H9 (cell line): ENCODE measurements at regions not wholly inside any gene's neighbourhood (a gene's known extent, or its start where the extent isn't known, plus 50 kb on each side); places are given as distances from the start of the nearest gene placed in this dataset.

Experiments
- DNase-seq: peaks from one replicate; pipeline ENCODE4 v3.0.0-alpha.2; 2017
- H2AFZ ChIP-seq: one replicate; pipeline ENCODE4 v1.6.1; 2013; ENCODE audit warnings: mild to moderate bottlenecking, low read length, control low read depth, moderate library complexity
- H2AK5ac ChIP-seq: 2 replicates; pipeline ENCODE4 v1.6.1; 2013; ENCODE audit warnings: low read length, control low read depth, mixed read lengths; ENCODE audit not compliant: insufficient read length
- H2BK120ac ChIP-seq: one replicate; pipeline ENCODE4 v1.6.1; 2013; ENCODE audit warnings: low read depth, mild to moderate bottlenecking, low read length, control low read depth, inconsistent platforms; ENCODE audit not compliant: poor library complexity, severe bottlenecking
- H2BK12ac ChIP-seq: 2 replicates; pipeline ENCODE4 v1.6.1; 2013; ENCODE audit warnings: low read length, control low read depth, mixed read lengths, low read depth; ENCODE audit not compliant: insufficient read length
- H2BK15ac ChIP-seq: 2 replicates; pipeline ENCODE4 v1.6.1; 2013; ENCODE audit warnings: low read depth, low read length, control low read depth
- H2BK20ac ChIP-seq: one replicate; pipeline ENCODE4 v1.6.1; 2013; ENCODE audit warnings: low read depth, mild to moderate bottlenecking, low read length, control low read depth, inconsistent platforms; ENCODE audit not compliant: poor library complexity, severe bottlenecking
- H2BK5ac ChIP-seq: 2 replicates; pipeline ENCODE4 v1.6.1; 2013; ENCODE audit warnings: low read length, control low read depth, mixed read lengths; ENCODE audit not compliant: insufficient read length
- H3K14ac ChIP-seq: 2 replicates; pipeline ENCODE4 v1.6.1; 2013; ENCODE audit warnings: low read length, control low read depth; ENCODE audit not compliant: insufficient read depth
- H3K18ac ChIP-seq: 2 replicates; pipeline ENCODE4 v1.6.1; 2013; ENCODE audit warnings: low read depth, mild to moderate bottlenecking, mixed read lengths, low read length, control low read depth; ENCODE audit not compliant: insufficient read length
- H3K23ac ChIP-seq: 2 replicates; pipeline ENCODE4 v1.6.1; 2013; ENCODE audit warnings: low read length, control low read depth, mixed read lengths, low read depth; ENCODE audit not compliant: insufficient read length
- H3K23me2 ChIP-seq: 2 replicates; pipeline ENCODE4 v1.6.1; 2013; ENCODE audit warnings: low read depth, mild to moderate bottlenecking, mixed read lengths, low read length, control low read depth; ENCODE audit not compliant: insufficient read length, poor library complexity, severe bottlenecking
- H3K27ac ChIP-seq: 2 replicates; pipeline ENCODE4 v1.5.1; 2013; ENCODE audit warnings: low read length, control low read depth, mixed read lengths, low read depth; ENCODE audit not compliant: insufficient read length
- H3K27me3 ChIP-seq: 2 replicates; pipeline ENCODE4 v1.6.1; 2013; ENCODE audit warnings: low read length, control low read depth, inconsistent platforms; ENCODE audit not compliant: insufficient read depth
- H3K4ac ChIP-seq: 2 replicates; pipeline ENCODE4 v1.6.1; 2013; ENCODE audit warnings: low read depth, mild to moderate bottlenecking, control low read depth, inconsistent platforms, low read length, moderate library complexity
- H3K4me1 ChIP-seq: 2 replicates; pipeline ENCODE4 v1.6.1; 2013; ENCODE audit warnings: low read length, control low read depth, inconsistent platforms; ENCODE audit not compliant: insufficient read depth
- H3K4me2 ChIP-seq: 2 replicates; pipeline ENCODE4 v1.6.1; 2013; ENCODE audit warnings: low read length, control low read depth, mixed read lengths; ENCODE audit not compliant: insufficient read length, insufficient read depth
- H3K56ac ChIP-seq: 2 replicates; pipeline ENCODE4 v1.6.1; 2013; ENCODE audit warnings: low read depth, mild to moderate bottlenecking, mixed read lengths, low read length, control low read depth; ENCODE audit not compliant: insufficient read length
- H3K79me1 ChIP-seq: 2 replicates; pipeline ENCODE4 v1.6.1; 2013; ENCODE audit warnings: low read depth, mild to moderate bottlenecking, moderate library complexity, low read length, control low read depth, inconsistent platforms; ENCODE audit not compliant: insufficient read depth, poor library complexity, severe bottlenecking
- H3K79me2 ChIP-seq: 2 replicates; pipeline ENCODE4 v1.6.1; 2013; ENCODE audit warnings: low read length, control low read depth, inconsistent platforms; ENCODE audit not compliant: insufficient read depth
- H3K9ac ChIP-seq: 2 replicates; pipeline ENCODE4 v1.6.1; 2013; ENCODE audit warnings: low read length, control low read depth, mixed read lengths; ENCODE audit not compliant: insufficient read length; ENCODE audit errors: extremely low read depth
- H3K9me3 ChIP-seq: one replicate; pipeline ENCODE4 v1.6.1; 2013; ENCODE audit warnings: low read depth, low read length, inconsistent platforms; ENCODE audit not compliant: control insufficient read depth
- H3T11ph ChIP-seq: one replicate; pipeline ENCODE4 v1.6.1; 2013; ENCODE audit warnings: mild to moderate bottlenecking, low read length, control low read depth, inconsistent platforms
- H4K20me1 ChIP-seq: one replicate; pipeline ENCODE4 v1.6.1; 2013; ENCODE audit not compliant: control insufficient read depth, insufficient read length, insufficient read depth
- H4K5ac ChIP-seq: 2 replicates; pipeline ENCODE4 v1.6.1; 2013; ENCODE audit warnings: low read depth, mild to moderate bottlenecking, mixed read lengths, low read length, control low read depth; ENCODE audit not compliant: insufficient read length
- H4K8ac ChIP-seq: replicated peaks from 2 replicates; pipeline ENCODE4 v1.6.1; 2013; ENCODE audit warnings: low read length, control low read depth, mixed read lengths, low read depth; ENCODE audit not compliant: insufficient read length
- H4K91ac ChIP-seq: 2 replicates; pipeline ENCODE4 v1.6.1; 2013; ENCODE audit warnings: low read depth, mild to moderate bottlenecking, moderate library complexity, mixed read lengths, low read length, control low read depth; ENCODE audit not compliant: insufficient read length
- H3K27ac Mint-ChIP-seq, 3 experiments: 2 replicates in 2 of 3; 3 replicates in 1 of 3; pipeline ENCODE4 v1.8.0; 2020 to 2021; ENCODE audit warnings: mixed read lengths in 3 of 3, mild to moderate bottlenecking in 1 of 3, moderate library complexity in 1 of 3
- H3K27me3 Mint-ChIP-seq: 2 replicates; pipeline ENCODE4 v1.8.0; 2021; ENCODE audit warnings: low read depth, mild to moderate bottlenecking, moderate library complexity, mixed read lengths
- H3K36me3 Mint-ChIP-seq, 3 experiments: 2 replicates in 2 of 3; 3 replicates in 1 of 3; pipeline ENCODE4 v1.8.0; 2020 to 2021; ENCODE audit warnings: low read depth in 3 of 3, mixed read lengths in 3 of 3; ENCODE audit not compliant: insufficient read depth in 1 of 3
- H3K4me1 Mint-ChIP-seq, 2 experiments: 2 replicates each; pipeline ENCODE4 v1.8.0; 2020; ENCODE audit warnings: mixed read lengths in 2 of 2
- H3K4me3 Mint-ChIP-seq, 2 experiments: 2 replicates in 1 of 2; 3 replicates in 1 of 2; pipeline ENCODE4 v1.8.0; 2020 to 2021; ENCODE audit warnings: mild to moderate bottlenecking in 2 of 2, mixed read lengths in 2 of 2, moderate library complexity in 1 of 2
- H3K9me3 Mint-ChIP-seq, 2 experiments: 2 replicates in 1 of 2; 3 replicates in 1 of 2; pipeline ENCODE4 v1.8.0; 2020; ENCODE audit warnings: mild to moderate bottlenecking in 2 of 2, mixed read lengths in 2 of 2, moderate library complexity in 1 of 2
- WGBS: extraction: QIAGEN DNeasy Blood & Tissue Kit; methylation state at CpG from one replicate; pipeline ENCODE4 v1.1.7; 2013; ENCODE audit warnings: missing lambda C conversion rate, low lambda C conversion rate, mixed read lengths; ENCODE audit not compliant: insufficient read length; ENCODE audit errors: extremely low coverage; 5-methylcytosine and 5-hydroxymethylcytosine counted together
- TF ChIP-seq, protein P1 (sequence below): fragments of 200-600 bp; sonication (generic); conservative IDR thresholded peaks from 3 replicates; pipeline ENCODE4 v1.8.0; 2021; ENCODE audit warnings: antibody characterized with exemption, mild to moderate bottlenecking

DNA sequence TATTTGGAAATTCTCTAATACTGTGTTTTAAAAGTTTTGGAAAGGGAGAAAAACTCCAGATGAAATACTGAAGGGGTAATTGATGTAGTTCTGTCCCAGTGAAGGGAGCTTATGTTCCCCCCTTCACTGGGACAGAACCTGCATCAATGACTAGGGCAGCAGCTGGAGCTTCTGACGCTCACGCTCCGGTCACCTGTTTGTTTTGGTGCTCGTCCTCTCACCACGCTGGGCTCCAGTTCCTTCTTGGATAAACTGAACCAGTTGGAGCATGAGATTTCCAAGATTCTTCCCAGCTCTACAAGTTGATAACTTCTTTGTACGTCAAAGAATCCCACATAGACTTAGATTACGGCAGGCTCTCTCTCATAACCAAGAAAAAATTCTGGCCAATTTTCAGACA is 51.4 kb upstream of the HNRNPU start:
- no peak overlapping the region for H3K14ac ChIP-seq
- H3K36me3 Mint-ChIP-seq, result no peaks in the 10 kb centered on the region
- no peak overlapping the region for H3K23ac ChIP-seq
- no peaks in the 10 kb centered on the region for H3K9me3 Mint-ChIP-seq
- peaks cover 26% of the 10 kb centered on the region for H3K27me3 Mint-ChIP-seq
- H2AK5ac ChIP-seq, result no peak overlapping the region
- H2BK15ac ChIP-seq, result no peak overlapping the region
- no peak overlapping the region for H2BK5ac ChIP-seq
- DNase-seq, result no peak
- H3K4me3 Mint-ChIP-seq, result no peak overlapping the region
- H3K4me2 ChIP-seq, result no peak overlapping the region
- H3K4ac ChIP-seq, result no peak overlapping the region
- H3K27ac ChIP-seq, result no peak overlapping the region
- no peak overlapping the region for H4K91ac ChIP-seq
- H2AFZ ChIP-seq, result no peak overlapping the region
- no peak overlapping the region for H3K18ac ChIP-seq
- no peak overlapping the region for H4K8ac ChIP-seq
- H4K5ac ChIP-seq, result no peak overlapping the region
- TF ChIP-seq, protein P1, sequence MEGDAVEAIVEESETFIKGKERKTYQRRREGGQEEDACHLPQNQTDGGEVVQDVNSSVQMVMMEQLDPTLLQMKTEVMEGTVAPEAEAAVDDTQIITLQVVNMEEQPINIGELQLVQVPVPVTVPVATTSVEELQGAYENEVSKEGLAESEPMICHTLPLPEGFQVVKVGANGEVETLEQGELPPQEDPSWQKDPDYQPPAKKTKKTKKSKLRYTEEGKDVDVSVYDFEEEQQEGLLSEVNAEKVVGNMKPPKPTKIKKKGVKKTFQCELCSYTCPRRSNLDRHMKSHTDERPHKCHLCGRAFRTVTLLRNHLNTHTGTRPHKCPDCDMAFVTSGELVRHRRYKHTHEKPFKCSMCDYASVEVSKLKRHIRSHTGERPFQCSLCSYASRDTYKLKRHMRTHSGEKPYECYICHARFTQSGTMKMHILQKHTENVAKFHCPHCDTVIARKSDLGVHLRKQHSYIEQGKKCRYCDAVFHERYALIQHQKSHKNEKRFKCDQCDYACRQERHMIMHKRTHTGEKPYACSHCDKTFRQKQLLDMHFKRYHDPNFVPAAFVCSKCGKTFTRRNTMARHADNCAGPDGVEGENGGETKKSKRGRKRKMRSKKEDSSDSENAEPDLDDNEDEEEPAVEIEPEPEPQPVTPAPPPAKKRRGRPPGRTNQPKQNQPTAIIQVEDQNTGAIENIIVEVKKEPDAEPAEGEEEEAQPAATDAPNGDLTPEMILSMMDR, result no peak
- WGBS, result no CpG with 5 or more reads among the region's 7 CpGs
- peaks cover 3% of the 10 kb centered on the region for H3K23me2 ChIP-seq
- H3K79me1 ChIP-seq, result no peaks in the 10 kb centered on the region
- H2BK20ac ChIP-seq, result no peak overlapping the region
- H3K79me2 ChIP-seq, result no peaks in the 10 kb centered on the region
- H3T11ph ChIP-seq, result no peak overlapping the region
- no peaks in the 10 kb centered on the region for H3K9me3 ChIP-seq
- H2BK12ac ChIP-seq, result no peak overlapping the region
- no peaks in the 10 kb centered on the region for H4K20me1 ChIP-seq
- no peak overlapping the region for H2BK120ac ChIP-seq
- no peaks in the 10 kb centered on the region; the same call in 1 of the 2 replicates for H3K27me3 ChIP-seq
- H3K9ac ChIP-seq, result no peak overlapping the region
- H3K27ac Mint-ChIP-seq, result no peak overlapping the region
- H3K4me1 ChIP-seq, result no peaks in the 10 kb centered on the region
- no peak overlapping the region for H3K56ac ChIP-seq
- H3K4me1 Mint-ChIP-seq, result peaks cover 6 to 9% of the 10 kb centered on the region in 2 experiments; a peak in 3 of 4 replicates
